ENCODE measurements at regions not wholly inside any gene's neighbourhood (a gene's known extent, or its start where the extent isn't known, plus 50 kb on each side); places are given as distances from the start of the nearest gene placed in this dataset.

DNA sequence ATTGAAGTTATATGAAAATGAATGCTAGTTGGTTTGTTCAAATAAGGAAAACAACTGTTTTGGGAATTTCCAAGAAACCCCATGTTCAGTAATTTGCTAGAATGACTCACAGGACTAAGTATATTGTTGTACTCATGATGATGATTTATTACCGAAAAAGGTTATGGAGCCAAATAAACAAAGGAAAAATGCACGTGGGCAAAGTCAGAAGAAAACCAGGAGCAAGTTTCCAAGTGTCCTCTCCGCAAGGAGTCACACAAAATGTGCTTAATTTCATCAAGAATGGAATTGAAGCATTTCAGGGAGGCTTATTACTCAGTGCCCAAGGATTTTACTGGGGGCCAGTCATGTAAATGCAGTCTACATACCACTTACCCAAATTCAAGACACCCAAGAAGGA, 1652.4 kb upstream of the TMEFF2 start:
- TF ChIP-seq, protein P1, sequence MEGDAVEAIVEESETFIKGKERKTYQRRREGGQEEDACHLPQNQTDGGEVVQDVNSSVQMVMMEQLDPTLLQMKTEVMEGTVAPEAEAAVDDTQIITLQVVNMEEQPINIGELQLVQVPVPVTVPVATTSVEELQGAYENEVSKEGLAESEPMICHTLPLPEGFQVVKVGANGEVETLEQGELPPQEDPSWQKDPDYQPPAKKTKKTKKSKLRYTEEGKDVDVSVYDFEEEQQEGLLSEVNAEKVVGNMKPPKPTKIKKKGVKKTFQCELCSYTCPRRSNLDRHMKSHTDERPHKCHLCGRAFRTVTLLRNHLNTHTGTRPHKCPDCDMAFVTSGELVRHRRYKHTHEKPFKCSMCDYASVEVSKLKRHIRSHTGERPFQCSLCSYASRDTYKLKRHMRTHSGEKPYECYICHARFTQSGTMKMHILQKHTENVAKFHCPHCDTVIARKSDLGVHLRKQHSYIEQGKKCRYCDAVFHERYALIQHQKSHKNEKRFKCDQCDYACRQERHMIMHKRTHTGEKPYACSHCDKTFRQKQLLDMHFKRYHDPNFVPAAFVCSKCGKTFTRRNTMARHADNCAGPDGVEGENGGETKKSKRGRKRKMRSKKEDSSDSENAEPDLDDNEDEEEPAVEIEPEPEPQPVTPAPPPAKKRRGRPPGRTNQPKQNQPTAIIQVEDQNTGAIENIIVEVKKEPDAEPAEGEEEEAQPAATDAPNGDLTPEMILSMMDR (IDR thresholded peaks at IDR 0.05), result no peak
- TF ChIP-seq POLR2A (IDR thresholded peaks at IDR 0.05), result no peak

Data from lower leg skin (tissue), 3 donors.